Stomach (tissue), 8 donors: ENCODE measurements at regions not wholly inside any gene's neighbourhood (a gene's known extent, or its start where the extent isn't known, plus 50 kb on each side); places are given as distances from the start of the nearest gene placed in this dataset.
"Not testable (repeated sequence)": the region's sequence is repeated elsewhere in the genome, so short reads cannot be mapped to it uniquely, and the experiment has no call there.

Source experiments
- DNase-seq, 2 donors: peaks; one replicate each; pipeline versions ENCODE4 v3.0.0 to v3.0.0-alpha.2; 2013 to 2019
- H3K27ac ChIP-seq, 5 donors: fragments of 200-600 bp in 4 of 5; sonication (generic) in 4 of 5; one replicate each; pipeline ENCODE4 v1.5.1; 2013 to 2019; ENCODE audit warnings: mild to moderate bottlenecking in 1 of 5, moderate library complexity in 1 of 5
- H3K27me3 ChIP-seq, 3 donors: fragments of 200-600 bp; sonication (generic); one replicate each; pipeline ENCODE4 v1.5.1; 2017 to 2019; ENCODE audit warnings: mixed run types in 1 of 3
- H3K36me3 ChIP-seq, 4 donors: fragments of 200-600 bp; sonication (generic); 1 replicate in 3 of 4; 2 replicates in 1 of 4; pipeline ENCODE4 v1.5.1; 2016 to 2019
- H3K4me1 ChIP-seq, 4 donors: fragments of 200-600 bp; sonication (generic); one replicate each; pipeline ENCODE4 v1.5.1; 2016 to 2019
- H3K4me3 ChIP-seq, 4 donors: fragments of 200-600 bp; sonication (generic) in 3 of 4; one replicate each; pipeline ENCODE4 v1.5.1; 2016 to 2019; ENCODE audit warnings: mild to moderate bottlenecking in 1 of 4
- H3K9me3 ChIP-seq, 4 donors: fragments of 200-600 bp; sonication (generic); one replicate each; pipeline ENCODE4 v1.5.1; 2016 to 2019
- CTCF ChIP-seq, 7 experiments: fragments of 450-650 bp in 4 of 7; fragments of 200-600 bp in 3 of 7; sonication (generic) in 3 of 7; IDR thresholded peaks; one replicate each; pipeline ENCODE4 v1.5.1; 2016 to 2019; ENCODE audit warnings: antibody characterized with exemption in 7 of 7, control low read depth in 2 of 7, mild to moderate bottlenecking in 1 of 7
- EP300 ChIP-seq: sonication (generic); formaldehyde crosslinking; IDR thresholded peaks from one replicate; pipeline ENCODE4 v1.6.1; 2017; ENCODE audit warnings: antibody characterized with exemption
- POLR2A ChIP-seq, 4 donors: fragments of 450-650 bp; IDR thresholded peaks; one replicate each; pipeline ENCODE4 v1.6.1; 2016; ENCODE audit warnings: antibody characterized with exemption in 4 of 4, control low read depth in 2 of 4, mild to moderate bottlenecking in 1 of 4, moderate library complexity in 1 of 4
- POLR2AphosphoS5 ChIP-seq, 3 donors: sonication (generic); formaldehyde crosslinking; IDR thresholded peaks; one replicate each; pipeline ENCODE4 v1.6.1; 2016; ENCODE audit warnings: antibody characterized with exemption in 3 of 3
- WGBS, 5 donors: extraction: QIAGEN DNeasy Blood & Tissue Kit in 3 of 5; methylation state at CpG; one replicate each; pipeline versions ENCODE4 v1.1.5 to v1.1.7; 2013 to 2018; 5-methylcytosine and 5-hydroxymethylcytosine counted together
- intact Hi-C: fragments of 100-400 bp; cut with DNase I; formaldehyde crosslinking; loops from one replicate; pipeline ENCODE4 v1.15.1; 2023; ENCODE audit warnings: low total_unique reads
- donor health status: healthy with polysubstance abuse.
- donor health status: Bipolar disorder and iron deficiency.
- donor health status: healthy.

GRCh38 chrX:42832764-42833549, 55.0 kb upstream of the PPP1R2C start:
- Histone ChIP-seq H3K27ac (peak overlapping the region; percentile 37 to 78 (median 61)), H3K27me3 (no peaks in the 10 kb centered on the region), H3K36me3 (no peaks in the 10 kb centered on the region), H3K4me3 (no peak overlapping the region), H3K9me3 (no peaks in the 10 kb centered on the region), H3K4me1 (no peaks in the 10 kb centered on the region)
- TF ChIP-seq CTCF (IDR thresholded peaks at IDR 0.05) (no peak), POLR2AphosphoS5 (IDR thresholded peaks at IDR 0.05) (no peak), POLR2A (IDR thresholded peaks at IDR 0.05) (no peak), EP300 (no peak)
- intact Hi-C loops: no loop called here
- 36 to 64% (median 60%) methylated on average over 5 of the region's 5 CpGs for WGBS, 5 donors
- DNase-seq: peak in 1 of 2 donors; percentile 45

GRCh38 chrX:42833550-42833940, 55.6 kb upstream of the PPP1R2C start:
- H3K4me3 ChIP-seq, H3K4me1 ChIP-seq, intact Hi-C loops, H3K27me3 ChIP-seq, H3K36me3 ChIP-seq, DNase-seq, H3K9me3 ChIP-seq: not testable (repeated sequence)
- H3K27ac ChIP-seq: peak overlapping the region in 4 of 5 donors; percentile 32 to 78 (median 56)
- 28 to 59% (median 46%) methylated on average over 3 to 4 of the region's 4 CpGs for WGBS, 5 donors

- Histone ChIP-seq H3K4me1 (no peaks in the 10 kb centered on the region), H3K27ac (no peak overlapping the region), H3K27me3 (no peaks in the 10 kb centered on the region), H3K4me3 (no peak overlapping the region), H3K36me3 (no peaks in the 10 kb centered on the region), H3K9me3 (no peaks in the 10 kb centered on the region)
- no peak for DNase-seq
- TF ChIP-seq POLR2A (IDR thresholded peaks at IDR 0.05) (no peak), CTCF (IDR thresholded peaks at IDR 0.05) (no peak), EP300 (no peak), POLR2AphosphoS5 (IDR thresholded peaks at IDR 0.05) (no peak)
- intact Hi-C loops: no loop called here
- WGBS, 5 donors: 56 to 83% (median 72%) methylated on average over 4 of the region's 4 CpGs
Measured at GRCh38 chrX:42837101-42837726, 59.3 kb upstream of the PPP1R2C start.

GRCh38 chrX:42837747-42838146, 59.8 kb upstream of the PPP1R2C start:
- Histone ChIP-seq H3K4me1 (no peaks in the 10 kb centered on the region), H3K9me3 (no peaks in the 10 kb centered on the region), H3K27ac (no peak overlapping the region), H3K4me3 (no peak overlapping the region), H3K36me3 (no peaks in the 10 kb centered on the region), H3K27me3 (no peaks in the 10 kb centered on the region)
- DNase-seq: no peak
- TF ChIP-seq EP300 (no peak), CTCF (IDR thresholded peaks at IDR 0.05) (no peak), POLR2A (IDR thresholded peaks at IDR 0.05) (no peak), POLR2AphosphoS5 (IDR thresholded peaks at IDR 0.05) (no peak)
- intact Hi-C loops: no loop called here

- Histone ChIP-seq H3K9me3 (no peaks in the 10 kb centered on the region), H3K27ac (no peak overlapping the region), H3K4me3 (no peak overlapping the region), H3K4me1 (no peaks in the 10 kb centered on the region), H3K36me3 (no peaks in the 10 kb centered on the region), H3K27me3 (no peaks in the 10 kb centered on the region)
- intact Hi-C loops: no loop called here
- DNase-seq: no peak
- TF ChIP-seq POLR2A (IDR thresholded peaks at IDR 0.05): no peak
- TF ChIP-seq EP300: no peak
- TF ChIP-seq POLR2AphosphoS5 (IDR thresholded peaks at IDR 0.05): no peak
- TF ChIP-seq CTCF (IDR thresholded peaks at IDR 0.05): no peak
Measured at GRCh38 chrX:42839632-42840031, 61.7 kb upstream of the PPP1R2C start.
